Adrenal gland (tissue), 5 donors: ENCODE measurements at regions not wholly inside any gene's neighbourhood (a gene's known extent, or its start where the extent isn't known, plus 50 kb on each side); places are given as distances from the start of the nearest gene placed in this dataset.

Experiments
- CTCF ChIP-seq, 6 experiments: fragments of 450-650 bp in 4 of 6; fragments of 200-600 bp in 2 of 6; sonication (generic) in 1 of 6; IDR thresholded peaks; 1 replicate in 5 of 6; 2 replicates in 1 of 6; pipeline versions ENCODE4 v1.5.1 to v1.8.0; 2016 to 2021; ENCODE audit warnings: antibody characterized with exemption in 6 of 6, mild to moderate bottlenecking in 2 of 6, moderate library complexity in 1 of 6
- POLR2A ChIP-seq, 2 donors: fragments of 450-650 bp; IDR thresholded peaks; one replicate each; pipeline ENCODE4 v1.6.1; 2017; ENCODE audit warnings: antibody characterized with exemption in 2 of 2, mild to moderate bottlenecking in 2 of 2, moderate library complexity in 1 of 2
- donor health status: DM: no; HTN: no; CAD: no.

DNA sequence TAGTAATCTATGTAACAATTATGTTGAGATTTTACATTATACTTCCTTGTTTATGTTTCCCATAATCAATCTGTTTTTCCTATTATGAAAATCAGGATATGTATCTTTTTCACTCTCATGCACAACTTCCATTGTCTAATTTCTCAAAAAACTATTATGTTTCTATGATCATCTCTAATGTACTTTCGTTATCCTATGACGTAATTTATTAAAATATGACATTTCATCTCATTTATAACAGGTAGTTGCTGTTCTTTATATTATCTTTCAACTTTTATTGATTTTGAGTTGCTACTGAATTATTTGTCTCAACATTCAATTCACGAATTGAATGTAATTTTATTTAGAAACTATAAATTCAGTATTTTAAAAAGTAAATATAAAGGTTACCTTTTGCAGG, 100.8 kb upstream of the MAGEB18 start:
- TF ChIP-seq CTCF (IDR thresholded peaks at IDR 0.05), result no peak
- no peak for TF ChIP-seq POLR2A (IDR thresholded peaks at IDR 0.05)
